ENCODE measurements at regions not wholly inside any gene's neighbourhood (a gene's known extent, or its start where the extent isn't known, plus 50 kb on each side); places are given as distances from the start of the nearest gene placed in this dataset.

- no peak for DNase-seq (ENCODE audit: low spot score)
Measured at GRCh38 chr6:28696167-28696566, 170.5 kb downstream of the GPX5 start.

- DNase-seq (ENCODE audit: low spot score) = no peak
Measured at GRCh38 chr6:28696682-28697081, 171.0 kb downstream of the GPX5 start.

GRCh38 chr6:28707387-28708282 lies 182.0 kb downstream of the GPX5 start:
- DNase-seq (ENCODE audit: low spot score) = no peak

- no peak for DNase-seq (ENCODE audit: low spot score)
Measured at GRCh38 chr6:28709478-28710349, 184.0 kb downstream of the GPX5 start.

- peak; percentile 28 for DNase-seq (ENCODE audit: low spot score)
Measured at GRCh38 chr6:28710466-28711191, 184.9 kb downstream of the GPX5 start.

- no peak for DNase-seq (ENCODE audit: low spot score)
Measured at GRCh38 chr6:28711325-28711724, 185.6 kb downstream of the GPX5 start.

GRCh38 chr6:28711788-28712341 lies 186.2 kb downstream of the GPX5 start:
- no peak for DNase-seq (ENCODE audit: low spot score)

- DNase-seq (ENCODE audit: low spot score) = no peak
Measured at GRCh38 chr6:28712982-28713381, 187.3 kb downstream of the GPX5 start.

GRCh38 chr6:28719275-28719940 lies 193.7 kb downstream of the GPX5 start:
- peak; percentile 14 for DNase-seq (ENCODE audit: low spot score)

- no peak for DNase-seq (ENCODE audit: low spot score)
Measured at GRCh38 chr6:28720357-28721231, 194.9 kb downstream of the GPX5 start.

- no peak for DNase-seq (ENCODE audit: low spot score)
Measured at GRCh38 chr6:28721372-28721771, 195.7 kb downstream of the GPX5 start.

- DNase-seq (ENCODE audit: low spot score) = no peak
Measured at GRCh38 chr6:28724395-28724794, 198.7 kb downstream of the GPX5 start.

- DNase-seq (ENCODE audit: low spot score) = no peak
Measured at GRCh38 chr6:28725274-28725809, 198.4 kb downstream of the TRIM27 start.

- no peak for DNase-seq (ENCODE audit: low spot score)
Measured at GRCh38 chr6:28725890-28726348, 197.9 kb downstream of the TRIM27 start.

GRCh38 chr6:28726569-28727309 lies 197.0 kb downstream of the TRIM27 start:
- DNase-seq (ENCODE audit: low spot score) = no peak

GRCh38 chr6:28727559-28728211 lies 196.1 kb downstream of the TRIM27 start:
- DNase-seq (ENCODE audit: low spot score) = peak; percentile 24

- DNase-seq (ENCODE audit: low spot score) = no peak
Measured at GRCh38 chr6:28729501-28730402, 194.0 kb downstream of the TRIM27 start.

All from HT-29 (cell line).